IMR-90 (cell line): ENCODE measurements at regions not wholly inside any gene's neighbourhood (a gene's known extent, or its start where the extent isn't known, plus 50 kb on each side); places are given as distances from the start of the nearest gene placed in this dataset.

ENCODE experiments used
- ATAC-seq: fragments of 200-7000 bp; cut with Tn5 transposase; 2 replicates; pipeline ENCODE4 v1.9.1; 2020; ENCODE audit warnings: low read depth, mild to moderate bottlenecking, moderate library complexity
- BruUV-seq: library from RNA; stranded (reverse); fragments of 400-500 nt; replicated peaks from 2 replicates; lab custom pipeline; 2021; lab: Mats Ljungman, UMichigan
- CTCF ChIA-PET: fragments of 300-600 bp; formaldehyde crosslinking; extraction: SDS; loops from one replicate; lab custom pipeline; 2021; ENCODE audit warnings: antibody characterized with exemption; lab: Yijun Ruan, JAX
- POLR2A ChIA-PET: fragments of 300-600 bp; sonication (Branson Sonifier 250); formaldehyde crosslinking; loops from one replicate; lab custom pipeline; 2022; ENCODE audit warnings: antibody characterized with exemption; ENCODE audit not compliant: unreplicated experiment; lab: Charles Lee
- DNase-seq: peaks from one replicate; pipeline ENCODE4 v3.0.0; 2013
- H2AFZ ChIP-seq: replicated peaks from 2 replicates; pipeline ENCODE3; 2013; ENCODE audit warnings: low read length, mild to moderate bottlenecking; ENCODE audit not compliant: poor library complexity
- H2AK5ac ChIP-seq: 2 replicates; pipeline ENCODE4 v1.6.1; 2013; ENCODE audit warnings: low read depth, low read length, inconsistent platforms
- H2AK9ac ChIP-seq: replicated peaks from 2 replicates; pipeline ENCODE3; 2013; ENCODE audit warnings: mild to moderate bottlenecking, low read depth, low read length, moderate library complexity; ENCODE audit not compliant: poor library complexity
- H2BK120ac ChIP-seq: 2 replicates; pipeline ENCODE4 v1.6.1; 2013; ENCODE audit warnings: low read depth, low read length, inconsistent platforms
- H2BK15ac ChIP-seq: 3 replicates; pipeline ENCODE4 v1.6.1; 2013; ENCODE audit warnings: low read depth, low read length, inconsistent platforms
- H2BK20ac ChIP-seq: 2 replicates; pipeline ENCODE4 v1.6.1; 2013; ENCODE audit warnings: low read depth, mild to moderate bottlenecking, inconsistent platforms, low read length, moderate library complexity
- H2BK5ac ChIP-seq: 2 replicates; pipeline ENCODE4 v1.6.1; 2013; ENCODE audit warnings: mild to moderate bottlenecking, low read depth, low read length, inconsistent platforms; ENCODE audit not compliant: poor library complexity, severe bottlenecking
- H3K14ac ChIP-seq: replicated peaks from 2 replicates; pipeline ENCODE4 v1.6.1; 2013; ENCODE audit warnings: low read depth, low read length, inconsistent platforms
- H3K18ac ChIP-seq: 2 replicates; pipeline ENCODE4 v1.6.1; 2013; ENCODE audit warnings: low read depth, low read length, control low read depth
- H3K23ac ChIP-seq: 2 replicates; pipeline ENCODE4 v1.6.1; 2013; ENCODE audit warnings: low read depth, low read length, inconsistent platforms
- H3K27ac ChIP-seq: 2 replicates; pipeline ENCODE4 v1.5.1; 2013; ENCODE audit warnings: mild to moderate bottlenecking, control low read depth, low read length; ENCODE audit not compliant: insufficient read depth
- H3K27me3 ChIP-seq: 2 replicates; pipeline ENCODE4 v1.6.1; 2013; ENCODE audit warnings: low read length; ENCODE audit not compliant: control insufficient read depth, insufficient read depth
- H3K36me3 ChIP-seq: 2 replicates; pipeline ENCODE4 v1.6.1; 2013; ENCODE audit warnings: low read length, mixed read lengths; ENCODE audit not compliant: control insufficient read depth, insufficient read depth
- H3K4ac ChIP-seq: 2 replicates; pipeline ENCODE4 v1.6.1; 2013; ENCODE audit warnings: low read depth, low read length, inconsistent platforms
- H3K4me1 ChIP-seq: 2 replicates; pipeline ENCODE4 v1.6.1; 2013; ENCODE audit warnings: low read length, mixed read lengths; ENCODE audit not compliant: control insufficient read depth, insufficient read depth
- H3K4me2 ChIP-seq: 2 replicates; pipeline ENCODE4 v1.6.1; 2013; ENCODE audit warnings: low read depth, mild to moderate bottlenecking, control low read depth, low read length, moderate library complexity
- H3K4me3 ChIP-seq: 2 replicates; pipeline ENCODE4 v1.5.1; 2013; ENCODE audit warnings: low read depth, mild to moderate bottlenecking, control low read depth, low read length, moderate library complexity; ENCODE audit not compliant: insufficient read depth
- H3K56ac ChIP-seq: 2 replicates; pipeline ENCODE4 v1.6.1; 2013; ENCODE audit warnings: low read length, inconsistent platforms; ENCODE audit not compliant: insufficient read depth; ENCODE audit errors: extremely low read depth
- H3K79me1 ChIP-seq, 2 experiments: 2 replicates each; pipeline ENCODE4 v1.6.1; 2013; ENCODE audit warnings: low read length in 2 of 2, inconsistent platforms in 1 of 2, low read depth in 1 of 2
- H3K9ac ChIP-seq: 2 replicates; pipeline ENCODE4 v1.6.1; 2013; ENCODE audit warnings: low read depth, low read length, control low read depth
- H3K9me1 ChIP-seq: 2 replicates; pipeline ENCODE4 v1.6.1; 2013; ENCODE audit warnings: low read length, inconsistent platforms; ENCODE audit not compliant: insufficient read depth
- H3K9me3 ChIP-seq: 2 replicates; pipeline ENCODE4 v1.6.1; 2013; ENCODE audit warnings: low read length; ENCODE audit not compliant: control insufficient read depth, insufficient read depth
- H4K20me1 ChIP-seq: 2 replicates; pipeline ENCODE4 v1.6.1; 2013; ENCODE audit warnings: low read length, inconsistent platforms; ENCODE audit not compliant: insufficient read depth
- H4K5ac ChIP-seq: 2 replicates; pipeline ENCODE4 v1.6.1; 2013; ENCODE audit warnings: mild to moderate bottlenecking, low read depth, low read length, control low read depth
- H4K8ac ChIP-seq, 2 experiments: 2 replicates each; pipeline ENCODE4 v1.6.1; 2013; ENCODE audit warnings: low read depth in 2 of 2, low read length in 2 of 2, control low read depth in 1 of 2, inconsistent platforms in 1 of 2
- H4K91ac ChIP-seq: 2 replicates; pipeline ENCODE4 v1.6.1; 2013; ENCODE audit warnings: low read depth, low read length, inconsistent platforms; ENCODE audit not compliant: insufficient read depth
- BHLHE40 ChIP-seq: fragments of 150-350 bp; IDR thresholded peaks from 2 replicates; pipeline ENCODE4 v1.6.1; 2016; ENCODE audit warnings: mild to moderate bottlenecking, low read depth, low read length
- CEBPB ChIP-seq: IDR thresholded peaks from 2 replicates; pipeline ENCODE4 v1.6.1; 2012; ENCODE audit warnings: low read depth, low read length, improper control_type of control experiment
- CHD1 ChIP-seq: IDR thresholded peaks from 2 replicates; pipeline ENCODE4 v1.6.1; 2012; ENCODE audit warnings: low read depth, low read length, improper control_type of control experiment
- ELK1 ChIP-seq: fragments of 150-350 bp; IDR thresholded peaks from 2 replicates; pipeline ENCODE4 v1.6.1; 2016; ENCODE audit warnings: low read depth, mild to moderate bottlenecking, low read length, moderate library complexity, borderline replicate concordance
- FOS ChIP-seq: fragments of 150-350 bp; IDR thresholded peaks from 2 replicates; pipeline ENCODE4 v1.6.1; 2016; ENCODE audit warnings: low read depth, low read length
- MAFK ChIP-seq: IDR thresholded peaks from 2 replicates; pipeline ENCODE4 v1.6.1; 2012; ENCODE audit warnings: low read depth, low read length, improper control_type of control experiment
- MAZ ChIP-seq: IDR thresholded peaks from 2 replicates; pipeline ENCODE4 v1.6.1; 2012; ENCODE audit warnings: low read depth, mild to moderate bottlenecking, low read length, improper control_type of control experiment, moderate library complexity, borderline replicate concordance
- POLR2A ChIP-seq: IDR thresholded peaks from 2 replicates; pipeline ENCODE4 v1.6.1; 2012; ENCODE audit warnings: mild to moderate bottlenecking, low read depth, low read length
- RAD21 ChIP-seq: IDR thresholded peaks from 2 replicates; pipeline ENCODE4 v1.6.1; 2012; ENCODE audit warnings: low read length, improper control_type of control experiment
- RCOR1 ChIP-seq: IDR thresholded peaks from 2 replicates; pipeline ENCODE4 v1.6.1; 2012; ENCODE audit warnings: mild to moderate bottlenecking, low read length, improper control_type of control experiment; ENCODE audit not compliant: insufficient replicate concordance
- RFX5 ChIP-seq: IDR thresholded peaks from 2 replicates; pipeline ENCODE4 v1.8.0; 2012; ENCODE audit warnings: low read depth, mild to moderate bottlenecking, low read length, moderate library complexity
- SMC3 ChIP-seq: fragments of 150-350 bp; IDR thresholded peaks from 2 replicates; pipeline ENCODE4 v1.6.1; 2016; ENCODE audit warnings: low read depth, mild to moderate bottlenecking, antibody characterized with exemption, low read length, moderate library complexity
- USF2 ChIP-seq: fragments of 150-350 bp; IDR thresholded peaks from 2 replicates; pipeline ENCODE4 v1.6.1; 2017; ENCODE audit warnings: mild to moderate bottlenecking, antibody characterized with exemption, low read length, low read depth
- WGBS, 2 experiments: methylation state at CpG; one replicate each; pipeline versions ENCODE4 v1.1.5 to v1.1.7; 2013; ENCODE audit warnings: missing lambda C conversion rate in 2 of 2; ENCODE audit not compliant: insufficient read length in 1 of 2; ENCODE audit errors: extremely low coverage in 2 of 2; 5-methylcytosine and 5-hydroxymethylcytosine counted together
- dilution Hi-C: fragments of 300-500 bp; cut with HindIII; formaldehyde crosslinking; loops from one replicate; pipeline ENCODE4 v1.14.3; 2018; ENCODE audit warnings: low sequenced_read_pairs; ENCODE audit not compliant: unreplicated experiment
- in situ Hi-C: fragments of 300-500 bp; cut with MboI; formaldehyde crosslinking; loops from 3 replicates; pipeline ENCODE4 v1.14.3; 2019; ENCODE audit warnings: low sequenced_read_pairs, inconsistent platforms, mixed read lengths
- intact Hi-C: fragments of 100-400 bp; cut with micrococcal nuclease; formaldehyde crosslinking; loops from 2 replicates; pipeline ENCODE4 v1.10.0; 2022
- TF ChIP-seq, protein P1 (sequence below): conservative IDR thresholded peaks from 2 replicates; pipeline ENCODE4 v1.5.1; 2012; ENCODE audit warnings: mild to moderate bottlenecking, low read depth, low read length, improper control_type of control experiment

- H2AK5ac ChIP-seq, result no peak overlapping the region
- TF ChIP-seq BHLHE40 (no peak), POLR2A (no peak), RCOR1 (no peak), USF2 (no peak), CHD1 (no peak), RFX5 (no peak), SMC3 (no peak), FOS (no peak), CEBPB (no peak), ELK1 (no peak), MAFK (no peak), RAD21 (no peak), MAZ (no peak)
- TF ChIP-seq, protein P1, sequence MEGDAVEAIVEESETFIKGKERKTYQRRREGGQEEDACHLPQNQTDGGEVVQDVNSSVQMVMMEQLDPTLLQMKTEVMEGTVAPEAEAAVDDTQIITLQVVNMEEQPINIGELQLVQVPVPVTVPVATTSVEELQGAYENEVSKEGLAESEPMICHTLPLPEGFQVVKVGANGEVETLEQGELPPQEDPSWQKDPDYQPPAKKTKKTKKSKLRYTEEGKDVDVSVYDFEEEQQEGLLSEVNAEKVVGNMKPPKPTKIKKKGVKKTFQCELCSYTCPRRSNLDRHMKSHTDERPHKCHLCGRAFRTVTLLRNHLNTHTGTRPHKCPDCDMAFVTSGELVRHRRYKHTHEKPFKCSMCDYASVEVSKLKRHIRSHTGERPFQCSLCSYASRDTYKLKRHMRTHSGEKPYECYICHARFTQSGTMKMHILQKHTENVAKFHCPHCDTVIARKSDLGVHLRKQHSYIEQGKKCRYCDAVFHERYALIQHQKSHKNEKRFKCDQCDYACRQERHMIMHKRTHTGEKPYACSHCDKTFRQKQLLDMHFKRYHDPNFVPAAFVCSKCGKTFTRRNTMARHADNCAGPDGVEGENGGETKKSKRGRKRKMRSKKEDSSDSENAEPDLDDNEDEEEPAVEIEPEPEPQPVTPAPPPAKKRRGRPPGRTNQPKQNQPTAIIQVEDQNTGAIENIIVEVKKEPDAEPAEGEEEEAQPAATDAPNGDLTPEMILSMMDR, result no peak
- no peaks in the 10 kb centered on the region for H4K20me1 ChIP-seq
- no TSS peak for BruUV-seq
- H2BK120ac ChIP-seq, result no peak overlapping the region
- H4K8ac ChIP-seq, result no peak overlapping the region
- no peak overlapping the region for H3K4ac ChIP-seq
- in situ Hi-C loops, result no loop called here
- H3K4me3 ChIP-seq, result no peak overlapping the region
- H3K36me3 ChIP-seq, result no peaks in the 10 kb centered on the region
- H2AFZ ChIP-seq, result no peak overlapping the region
- no peak overlapping the region for H3K4me2 ChIP-seq
- H2BK5ac ChIP-seq, result no peak overlapping the region
- H3K23ac ChIP-seq, result no peak overlapping the region
- H2AK9ac ChIP-seq, result no peak overlapping the region
- H3K9me1 ChIP-seq, result no peaks in the 10 kb centered on the region
- H3K9ac ChIP-seq, result no peak overlapping the region
- peaks cover 27% of the 10 kb centered on the region for H3K9me3 ChIP-seq
- no peak overlapping the region for H3K27ac ChIP-seq
- dilution Hi-C loops, result no loop called here
- no peak overlapping the region for H3K56ac ChIP-seq
- no peak for DNase-seq
- no peaks in the 10 kb centered on the region for H3K79me1 ChIP-seq
- ATAC-seq, result no peak
- no peak overlapping the region for H3K18ac ChIP-seq
- POLR2A ChIA-PET, result no interaction called here
- no peak overlapping the region for H4K5ac ChIP-seq
- 0% methylated on average over 2 of the region's 5 CpGs; no CpG with 5 or more reads in 1 of the 2 experiments for WGBS, 2 experiments
- no peak overlapping the region for H2BK20ac ChIP-seq
- H3K27me3 ChIP-seq, result no peaks in the 10 kb centered on the region
- no peak overlapping the region for H3K14ac ChIP-seq
- intact Hi-C loops, result no loop called here
- CTCF ChIA-PET, result no interaction called here
- H3K4me1 ChIP-seq, result no peaks in the 10 kb centered on the region
- H4K91ac ChIP-seq, result no peak overlapping the region
- H2BK15ac ChIP-seq, result no peak overlapping the region
These were observed 229.7 kb downstream of the C1orf94 start for GRCh38 chr1:34406377-34406776.
